ENCODE measurements at regions not wholly inside any gene's neighbourhood (a gene's known extent, or its start where the extent isn't known, plus 50 kb on each side); places are given as distances from the start of the nearest gene placed in this dataset.

DNA sequence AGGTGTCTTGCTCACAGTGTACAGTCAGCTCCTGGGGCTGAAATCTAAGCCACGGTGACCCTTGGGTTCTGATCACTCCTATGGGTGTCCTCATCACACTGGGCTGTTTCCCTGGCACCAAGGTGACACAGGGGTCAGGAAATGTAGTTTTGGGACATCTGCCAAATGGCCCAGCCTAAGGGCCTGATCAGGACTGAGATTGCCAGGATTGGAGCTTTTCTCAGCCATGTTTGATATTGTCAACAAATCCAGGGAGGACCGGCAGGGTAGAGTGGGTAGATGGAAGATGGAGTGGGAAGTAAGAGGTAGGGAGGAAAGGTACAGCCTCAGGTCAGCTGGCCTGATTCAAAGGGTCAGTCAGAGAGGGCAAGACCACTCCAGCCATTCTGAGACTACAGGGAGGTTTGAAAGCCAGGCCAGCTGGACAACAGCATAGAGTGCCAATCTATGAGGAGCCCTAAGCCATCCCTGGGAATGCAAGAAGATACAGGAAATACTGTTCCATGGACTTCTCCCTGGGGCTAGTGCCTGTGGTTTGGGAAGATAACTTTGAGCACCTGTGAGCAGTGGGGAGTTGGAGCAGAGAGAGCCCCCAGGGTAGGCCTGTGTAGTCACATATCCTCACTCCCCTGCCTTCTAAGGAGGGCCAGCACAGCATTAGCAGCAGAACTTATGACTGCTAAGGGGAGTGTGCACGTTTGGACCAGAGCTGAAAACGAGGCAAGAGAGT is 377.3 kb upstream of the ZMIZ1 start:
- no peaks in the 10 kb centered on the region for H3K27me3 ChIP-seq (ENCODE audit: insufficient read depth in 3 of 3, low read length in 2 of 3)
- intact Hi-C loops (cut with DNase I), result no loop called here
- H3K4me1 ChIP-seq, result no peaks in the 10 kb centered on the region
- H3K9me3 ChIP-seq, result no peaks in the 10 kb centered on the region
- H3K4me3 ChIP-seq, result no peak overlapping the region
- TF ChIP-seq, protein P1, sequence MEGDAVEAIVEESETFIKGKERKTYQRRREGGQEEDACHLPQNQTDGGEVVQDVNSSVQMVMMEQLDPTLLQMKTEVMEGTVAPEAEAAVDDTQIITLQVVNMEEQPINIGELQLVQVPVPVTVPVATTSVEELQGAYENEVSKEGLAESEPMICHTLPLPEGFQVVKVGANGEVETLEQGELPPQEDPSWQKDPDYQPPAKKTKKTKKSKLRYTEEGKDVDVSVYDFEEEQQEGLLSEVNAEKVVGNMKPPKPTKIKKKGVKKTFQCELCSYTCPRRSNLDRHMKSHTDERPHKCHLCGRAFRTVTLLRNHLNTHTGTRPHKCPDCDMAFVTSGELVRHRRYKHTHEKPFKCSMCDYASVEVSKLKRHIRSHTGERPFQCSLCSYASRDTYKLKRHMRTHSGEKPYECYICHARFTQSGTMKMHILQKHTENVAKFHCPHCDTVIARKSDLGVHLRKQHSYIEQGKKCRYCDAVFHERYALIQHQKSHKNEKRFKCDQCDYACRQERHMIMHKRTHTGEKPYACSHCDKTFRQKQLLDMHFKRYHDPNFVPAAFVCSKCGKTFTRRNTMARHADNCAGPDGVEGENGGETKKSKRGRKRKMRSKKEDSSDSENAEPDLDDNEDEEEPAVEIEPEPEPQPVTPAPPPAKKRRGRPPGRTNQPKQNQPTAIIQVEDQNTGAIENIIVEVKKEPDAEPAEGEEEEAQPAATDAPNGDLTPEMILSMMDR (IDR thresholded peaks at IDR 0.05), result no peak
- no peaks in the 10 kb centered on the region for H3K36me3 ChIP-seq (ENCODE audit: insufficient read depth in 1 of 2, low read depth in 1 of 2)
- no peak overlapping the region for H3K27ac ChIP-seq
- ATAC-seq (no peak), DNase-seq (no peak)
- WGBS, 3 donors, result 71 to 74% (median 72%) methylated on average over 4 of the region's 4 CpGs

DNA sequence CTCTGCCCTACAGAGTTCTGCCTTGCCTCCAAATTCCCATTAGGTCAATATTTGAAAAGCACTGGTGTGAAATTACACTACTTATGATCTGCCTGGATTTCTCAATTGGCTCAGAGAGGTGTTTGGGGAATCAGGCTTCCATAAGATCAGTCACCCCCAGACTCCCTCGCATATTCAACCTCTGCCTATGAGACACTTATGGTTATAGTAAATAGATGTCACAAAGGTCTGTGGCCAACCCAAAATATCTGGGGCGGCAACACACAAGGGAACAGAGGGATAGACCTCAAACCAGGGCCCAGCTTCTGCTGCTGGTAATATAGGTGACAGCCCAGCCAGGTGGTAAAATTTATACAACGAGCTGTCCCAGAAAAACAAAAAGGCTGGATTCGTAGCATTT is 376.7 kb upstream of the ZMIZ1 start:
- Histone ChIP-seq H3K4me1 (no peaks in the 10 kb centered on the region), H3K27ac (no peak overlapping the region), H3K27me3 (ENCODE audit: insufficient read depth in 3 of 3, low read length in 2 of 3) (no peaks in the 10 kb centered on the region), H3K9me3 (no peaks in the 10 kb centered on the region), H3K36me3 (ENCODE audit: insufficient read depth in 1 of 2, low read depth in 1 of 2) (no peaks in the 10 kb centered on the region), H3K4me3 (no peak overlapping the region)
- DNase-seq (no peak), ATAC-seq (no peak)
- intact Hi-C loops (cut with DNase I), result no loop called here
- TF ChIP-seq, protein P1 (IDR thresholded peaks at IDR 0.05), result no peak
- 95 to 98% (median 95%) methylated on average over 4 of the region's 4 CpGs for WGBS, 3 donors

DNA sequence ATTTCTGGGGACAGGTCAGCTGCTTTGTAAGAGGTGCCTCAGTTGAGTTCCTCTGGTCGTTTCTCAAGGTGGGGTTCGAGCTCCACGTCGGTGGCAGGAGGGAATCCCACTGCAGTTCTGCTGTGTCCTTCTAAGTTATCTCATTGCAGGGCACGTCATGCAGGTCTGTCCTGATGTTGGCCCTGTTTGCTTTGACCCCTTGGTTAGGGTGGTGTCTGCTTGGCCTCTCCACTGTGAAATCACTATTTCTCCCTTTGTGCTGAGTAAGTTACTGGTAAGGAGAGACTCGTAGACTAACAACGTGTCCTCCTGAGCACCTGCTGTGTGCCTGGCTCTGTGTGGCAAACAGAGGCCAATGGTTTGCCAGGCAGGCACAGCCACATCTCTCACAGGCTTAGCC is 372.9 kb upstream of the ZMIZ1 start:
- H3K4me1 ChIP-seq, result no peaks in the 10 kb centered on the region
- WGBS, 3 donors, result 63 to 86% (median 74%) methylated on average over 7 of the region's 7 CpGs
- H3K27ac ChIP-seq, result no peak overlapping the region
- DNase-seq (no peak), ATAC-seq (no peak)
- no peaks in the 10 kb centered on the region for H3K27me3 ChIP-seq (ENCODE audit: insufficient read depth in 3 of 3, low read length in 2 of 3)
- no peaks in the 10 kb centered on the region for H3K36me3 ChIP-seq (ENCODE audit: insufficient read depth in 1 of 2, low read depth in 1 of 2)
- H3K9me3 ChIP-seq, result no peaks in the 10 kb centered on the region
- TF ChIP-seq, protein P1 (IDR thresholded peaks at IDR 0.05), result no peak
- intact Hi-C loops (cut with DNase I), result no loop called here
- H3K4me3 ChIP-seq, result no peak overlapping the region

DNA sequence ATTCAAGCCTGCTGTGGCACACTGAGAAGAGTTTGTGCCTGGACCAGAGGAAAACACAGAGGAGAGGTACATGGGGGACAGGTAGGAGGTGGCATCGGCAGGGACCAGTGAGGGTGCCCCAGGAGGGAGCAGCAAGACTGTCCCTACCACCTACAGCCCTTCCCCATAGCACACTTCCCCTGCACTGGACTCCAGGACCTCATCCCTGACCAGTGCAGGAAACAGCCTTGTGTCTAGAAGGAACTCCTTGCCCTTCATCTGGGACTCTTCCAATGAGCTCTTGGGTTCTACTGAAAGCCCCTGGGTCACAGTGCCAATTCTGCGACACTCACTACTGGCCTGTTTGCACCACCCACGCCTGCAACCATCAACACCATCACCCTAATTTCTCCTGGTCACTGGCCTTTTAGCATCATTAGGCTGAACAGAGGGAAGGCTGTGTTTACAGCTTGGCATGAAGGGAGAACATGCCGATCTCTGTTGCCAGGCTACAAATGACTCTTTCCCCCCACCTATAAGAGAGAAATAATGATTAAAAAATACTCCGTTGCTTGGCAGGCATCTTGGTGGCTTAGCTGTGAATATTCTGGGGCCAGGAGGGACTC is 371.9 kb upstream of the ZMIZ1 start:
- TF ChIP-seq, protein P1 (IDR thresholded peaks at IDR 0.05), result no peak
- DNase-seq, result no peak
- Histone ChIP-seq H3K4me3 (no peak overlapping the region), H3K27me3 (ENCODE audit: insufficient read depth in 3 of 3, low read length in 2 of 3) (no peaks in the 10 kb centered on the region), H3K9me3 (no peaks in the 10 kb centered on the region), H3K4me1 (no peaks in the 10 kb centered on the region), H3K27ac (no peak overlapping the region), H3K36me3 (ENCODE audit: insufficient read depth in 1 of 2, low read depth in 1 of 2) (no peaks in the 10 kb centered on the region)
- ATAC-seq, result no peak
- WGBS, 3 donors, result 48 to 72% (median 54%) methylated on average over 5 of the region's 5 CpGs
- intact Hi-C loops (cut with DNase I), result no loop called here
